ENCODE measurements at regions not wholly inside any gene's neighbourhood (a gene's known extent, or its start where the extent isn't known, plus 50 kb on each side); places are given as distances from the start of the nearest gene placed in this dataset.

- no peak for TF ChIP-seq CTCF (IDR thresholded peaks at IDR 0.05; ENCODE audit: poor library complexity)
- no peak for TF ChIP-seq EZH2 (IDR thresholded peaks at IDR 0.05; ENCODE audit: borderline replicate concordance)
These were observed 373.9 kb downstream of the DSEL start for GRCh38 chr18:67142604-67143003.

All from hepatocyte (in vitro differentiated cells).